OCI-LY1 (cell line): ENCODE measurements at regions not wholly inside any gene's neighbourhood (a gene's known extent, or its start where the extent isn't known, plus 50 kb on each side); places are given as distances from the start of the nearest gene placed in this dataset.

Source experiments
- H2AFZ ChIP-seq: fragments of 200-600 bp; sonication (generic), shearing (Covaris generic); 2 replicates; pipeline ENCODE4 v1.6.0; 2014; ENCODE audit warnings: antibody characterized with exemption, mild to moderate bottlenecking, low read length
- H3F3A ChIP-seq: fragments of 200-600 bp; sonication (generic), shearing (Covaris generic); 2 replicates; pipeline ENCODE4 v1.6.0; 2014; ENCODE audit warnings: mild to moderate bottlenecking, antibody characterized with exemption, low read length, moderate library complexity; ENCODE audit not compliant: insufficient read depth
- H3K27ac ChIP-seq: fragments of 200-600 bp; sonication (generic); 2 replicates; pipeline ENCODE4 v1.5.1; 2014; ENCODE audit warnings: low read length, mixed run types, mild to moderate bottlenecking, low read depth; ENCODE audit not compliant: poor library complexity, severe bottlenecking
- H3K27me3 ChIP-seq: fragments of 200-600 bp; sonication (generic); 2 replicates; pipeline ENCODE4 v1.6.0; 2014; ENCODE audit warnings: antibody characterized with exemption, mild to moderate bottlenecking, low read length, moderate library complexity; ENCODE audit not compliant: insufficient read depth
- H3K36me3 ChIP-seq: fragments of 200-600 bp; sonication (generic); 2 replicates; pipeline ENCODE4 v1.6.1; 2014; ENCODE audit warnings: mild to moderate bottlenecking, antibody characterized with exemption, low read length, moderate library complexity, mixed read lengths; ENCODE audit not compliant: insufficient read depth
- H3K4me1 ChIP-seq: fragments of 200-600 bp; sonication (generic); 2 replicates; pipeline ENCODE4 v1.5.1; 2014; ENCODE audit warnings: mild to moderate bottlenecking, low read length, moderate library complexity; ENCODE audit not compliant: insufficient read depth, severe bottlenecking
- H3K4me2 ChIP-seq: fragments of 200-600 bp; sonication (generic), shearing (Covaris generic); 2 replicates; pipeline ENCODE4 v1.6.1; 2014; ENCODE audit warnings: low read length
- H3K4me3 ChIP-seq: fragments of 200-600 bp; sonication (generic); 2 replicates; pipeline ENCODE4 v1.5.1; 2014; ENCODE audit warnings: low read length, low read depth, mild to moderate bottlenecking, mixed read lengths; ENCODE audit not compliant: poor library complexity, severe bottlenecking
- H3K79me2 ChIP-seq: fragments of 200-600 bp; shearing (Covaris generic); 2 replicates; pipeline ENCODE4 v1.6.1; 2016; ENCODE audit warnings: mixed run types, low read length, mixed read lengths; ENCODE audit not compliant: insufficient read depth
- H3K9ac ChIP-seq: fragments of 200-600 bp; sonication (generic), shearing (Covaris generic); 2 replicates; pipeline ENCODE4 v1.6.1; 2014; ENCODE audit warnings: mild to moderate bottlenecking, low read length, mixed read lengths
- H3K9me2 ChIP-seq: fragments of 200-600 bp; sonication (generic), shearing (Covaris generic); 2 replicates; pipeline ENCODE4 v1.6.1; 2014; ENCODE audit warnings: low read depth, mild to moderate bottlenecking, low read length, mixed read lengths
- H3K9me3 ChIP-seq: fragments of 200-600 bp; shearing (Covaris generic); 2 replicates; pipeline ENCODE4 v1.6.1; 2014; ENCODE audit warnings: low read length, mixed read lengths
- H4K20me1 ChIP-seq: fragments of 200-600 bp; sonication (generic), shearing (Covaris generic); 2 replicates; pipeline ENCODE4 v1.6.0; 2016; ENCODE audit warnings: mild to moderate bottlenecking, low read length; ENCODE audit not compliant: insufficient read depth
- CTCF ChIP-seq: fragments of 200-600 bp; sonication (generic), shearing (Covaris generic); IDR thresholded peaks from 2 replicates; pipeline ENCODE4 v1.5.1; 2017; ENCODE audit warnings: mild to moderate bottlenecking, antibody characterized with exemption, low read length, moderate library complexity, mixed read lengths
- EZH2 ChIP-seq: fragments of 200-600 bp; sonication (generic), shearing (Covaris generic); IDR thresholded peaks from 2 replicates; pipeline ENCODE4 v1.8.0; 2017; ENCODE audit warnings: borderline replicate concordance, mixed run types, mild to moderate bottlenecking, antibody characterized with exemption, low read length, moderate library complexity, mixed read lengths

- Histone ChIP-seq H3K9me3 (peaks cover 9% of the 10 kb centered on the region), H3K27me3 (no peaks in the 10 kb centered on the region), H3K36me3 (no peaks in the 10 kb centered on the region), H2AFZ (no peak overlapping the region), H3K9me2 (no peaks in the 10 kb centered on the region), H3F3A (no peaks in the 10 kb centered on the region), H3K9ac (no peak overlapping the region), H3K27ac (no peak overlapping the region), H3K4me3 (no peak overlapping the region), H3K4me2 (no peak overlapping the region), H3K79me2 (no peaks in the 10 kb centered on the region), H4K20me1 (no peaks in the 10 kb centered on the region), H3K4me1 (no peaks in the 10 kb centered on the region)
- TF ChIP-seq EZH2 (no peak), CTCF (no peak)
These were observed 71.3 kb downstream of the DHRS2 start for GRCh38 chr14:23707415-23707814.

- Histone ChIP-seq H3K79me2 (no peaks in the 10 kb centered on the region), H3K9me3 (peaks cover 9% of the 10 kb centered on the region), H2AFZ (no peak overlapping the region)
These were observed 72.2 kb downstream of the DHRS2 start for GRCh38 chr14:23708343-23708742.

GRCh38 chr14:23709923-23710322, 73.8 kb downstream of the DHRS2 start:
- Histone ChIP-seq H3K27ac (no peak overlapping the region), H3F3A (no peaks in the 10 kb centered on the region), H3K4me1 (no peaks in the 10 kb centered on the region), H3K9me3 (peaks cover 5% of the 10 kb centered on the region), H3K9ac (no peak overlapping the region), H3K36me3 (no peaks in the 10 kb centered on the region), H3K4me2 (no peak overlapping the region), H4K20me1 (no peaks in the 10 kb centered on the region), H3K79me2 (no peaks in the 10 kb centered on the region), H3K4me3 (no peak overlapping the region), H3K9me2 (no peaks in the 10 kb centered on the region), H2AFZ (no peak overlapping the region), H3K27me3 (no peaks in the 10 kb centered on the region)
- TF ChIP-seq CTCF (no peak), EZH2 (no peak)

More at GRCh38 chr14:23708343-23708742, 72.2 kb downstream of the DHRS2 start:
- H3K4me2 ChIP-seq: no peak overlapping the region
- H3K9ac ChIP-seq: no peak overlapping the region
- no peak overlapping the region for H3K27ac ChIP-seq
- H3K4me3 ChIP-seq: no peak overlapping the region
- no peaks in the 10 kb centered on the region for H3K4me1 ChIP-seq
- H3K9me2 ChIP-seq: no peaks in the 10 kb centered on the region
- TF ChIP-seq EZH2: no peak
- no peak for TF ChIP-seq CTCF
- no peaks in the 10 kb centered on the region for H4K20me1 ChIP-seq
- H3F3A ChIP-seq: no peaks in the 10 kb centered on the region
- H3K36me3 ChIP-seq: no peaks in the 10 kb centered on the region
- H3K27me3 ChIP-seq: no peaks in the 10 kb centered on the region
